ENCODE measurements at regions not wholly inside any gene's neighbourhood (a gene's known extent, or its start where the extent isn't known, plus 50 kb on each side); places are given as distances from the start of the nearest gene placed in this dataset.
"Not testable (repeated sequence)": the region's sequence is repeated elsewhere in the genome, so short reads cannot be mapped to it uniquely, and the experiment has no call there.

DNA sequence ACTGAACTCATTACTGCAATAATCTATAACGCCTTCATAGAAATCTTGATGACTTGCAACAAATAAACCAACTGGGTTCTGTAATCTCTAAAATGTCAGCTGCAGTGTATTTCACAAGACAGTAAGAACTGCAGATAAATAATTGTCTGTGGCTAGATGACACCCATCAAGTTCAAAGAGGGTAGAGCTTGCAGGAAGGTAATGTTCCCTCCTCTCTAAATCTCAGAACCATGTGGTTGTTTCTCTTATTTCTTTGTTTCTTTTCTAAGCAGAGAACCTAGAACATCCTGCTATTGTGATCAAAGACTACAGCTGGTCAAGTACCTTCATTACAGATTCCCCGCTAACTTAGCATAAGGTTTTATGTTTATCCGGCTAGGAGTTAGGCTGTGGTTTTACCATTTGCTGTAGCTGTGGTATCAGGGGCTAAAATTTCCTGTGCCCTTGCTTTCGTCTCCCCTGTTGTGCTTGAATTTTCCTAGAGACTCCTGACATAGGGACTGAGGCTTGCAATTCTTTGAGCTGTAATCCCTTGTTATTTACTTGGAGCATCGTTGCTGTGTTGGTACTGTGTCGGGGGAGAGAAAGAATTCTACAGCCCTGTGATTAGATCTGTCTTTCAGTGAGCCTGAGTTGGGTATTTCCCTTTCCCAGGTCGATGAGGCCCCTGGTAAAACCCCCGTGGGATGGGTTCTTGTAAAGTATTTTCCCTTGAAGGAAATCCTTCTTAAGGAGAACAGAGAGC, 253.1 kb upstream of the BTG1 start:
- no peak for DNase-seq
- peaks cover 98% of the 10 kb centered on the region for H3K4me1 Mint-ChIP-seq (ENCODE audit: low read depth)
- H3K4me3 Mint-ChIP-seq: peak overlapping the region; percentile 45
- ATAC-seq: peak; percentile 62 to 64
- peaks cover 18% of the 10 kb centered on the region for H3K9me3 Mint-ChIP-seq
- peaks cover 5% of the 10 kb centered on the region for H3K36me3 Mint-ChIP-seq (ENCODE audit: insufficient read depth)
- no peaks in the 10 kb centered on the region for H3K27me3 Mint-ChIP-seq (ENCODE audit: low read depth)

DNA sequence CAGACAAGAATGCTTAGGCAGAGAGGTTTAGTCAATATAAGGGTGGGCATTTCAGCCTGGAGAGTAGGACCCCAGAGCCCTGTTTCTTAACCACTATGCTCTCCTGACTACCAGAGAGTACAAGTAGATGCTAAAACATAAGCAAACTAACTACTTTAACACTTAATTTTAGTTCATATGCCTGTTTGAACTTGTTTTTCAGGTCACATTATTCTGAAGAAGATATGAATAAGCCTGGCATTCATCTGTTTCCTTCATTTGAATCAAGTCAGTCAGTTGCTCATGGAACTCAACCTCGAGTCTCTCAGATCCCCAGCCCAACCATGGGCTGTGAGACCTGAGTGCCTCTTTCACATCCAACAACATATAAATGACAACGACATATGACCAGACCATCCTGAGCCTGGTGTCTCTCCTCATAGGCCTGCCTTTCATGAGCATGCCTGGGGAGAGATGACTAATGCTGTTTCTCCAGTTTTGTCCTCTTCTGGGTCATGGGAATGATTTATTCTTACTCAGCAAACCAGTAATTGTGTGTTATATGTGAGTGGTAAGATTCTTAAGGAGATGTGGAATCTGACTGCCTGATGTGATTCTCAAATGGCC, 251.1 kb upstream of the BTG1 start:
- DNase-seq: peak; percentile 20
- H3K36me3 Mint-ChIP-seq (ENCODE audit: insufficient read depth): peaks cover 16% of the 10 kb centered on the region
- peak; percentile 46 to 52 for ATAC-seq
- no peaks in the 10 kb centered on the region for H3K27me3 Mint-ChIP-seq (ENCODE audit: low read depth)
- H3K9me3 Mint-ChIP-seq: peaks cover 25% of the 10 kb centered on the region
- peaks cover 96% of the 10 kb centered on the region for H3K4me1 Mint-ChIP-seq (ENCODE audit: low read depth)
- H3K4me3 Mint-ChIP-seq: no peak overlapping the region

DNA sequence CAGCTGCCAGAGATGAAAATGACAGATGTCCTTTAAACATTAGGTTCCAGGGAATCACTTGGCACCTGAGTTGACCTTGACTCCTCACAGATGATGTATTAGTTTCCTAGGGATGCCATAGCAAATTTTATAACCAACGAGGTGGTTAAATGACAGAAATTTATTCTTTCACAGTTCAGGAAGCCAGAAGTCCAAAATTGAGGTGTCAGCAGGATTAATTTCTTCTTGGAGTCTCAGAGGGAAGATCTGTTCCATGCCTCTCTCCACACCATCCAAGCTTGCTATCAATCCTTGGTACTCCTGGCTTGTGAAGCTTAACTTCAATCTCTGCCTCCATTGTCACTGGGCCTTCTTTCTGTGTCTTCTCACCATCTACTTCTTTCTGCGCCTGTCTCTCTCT, 249.7 kb upstream of the BTG1 start:
- ATAC-seq: no peak
- Mint-ChIP-seq H3K4me1 (ENCODE audit: low read depth) (peaks cover 89% of the 10 kb centered on the region), H3K4me3 (peak overlapping the region; percentile 24), H3K9me3 (peaks cover 25% of the 10 kb centered on the region), H3K36me3 (ENCODE audit: insufficient read depth) (peaks cover 16% of the 10 kb centered on the region), H3K27me3 (ENCODE audit: low read depth) (no peaks in the 10 kb centered on the region)
- no peak for DNase-seq

DNA sequence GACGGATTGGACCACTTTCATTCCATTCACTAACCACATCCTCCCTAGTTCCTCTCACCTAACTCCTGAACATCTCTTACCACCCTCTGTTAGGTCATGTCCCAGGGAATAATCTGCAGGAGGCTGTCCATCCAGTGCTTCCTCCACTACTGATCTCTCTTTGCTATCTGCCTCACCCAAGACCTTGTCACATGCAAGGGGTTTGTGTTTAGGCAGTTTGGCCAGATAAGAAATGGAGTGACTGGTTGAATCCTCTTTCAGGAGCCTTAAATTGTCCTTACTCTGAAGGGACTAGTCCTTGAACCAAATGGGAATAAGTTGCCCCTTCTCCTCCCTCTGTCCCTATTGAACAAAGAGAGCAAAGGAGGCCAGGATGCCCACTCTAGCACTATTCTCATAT, 249.2 kb upstream of the BTG1 start:
- Mint-ChIP-seq H3K4me1 (ENCODE audit: low read depth) (peaks cover 85% of the 10 kb centered on the region), H3K4me3 (no peak overlapping the region), H3K27me3 (ENCODE audit: low read depth) (no peaks in the 10 kb centered on the region), H3K9me3 (peaks cover 25% of the 10 kb centered on the region), H3K36me3 (ENCODE audit: insufficient read depth) (peaks cover 16% of the 10 kb centered on the region)
- DNase-seq: no peak
- ATAC-seq: no peak

DNA sequence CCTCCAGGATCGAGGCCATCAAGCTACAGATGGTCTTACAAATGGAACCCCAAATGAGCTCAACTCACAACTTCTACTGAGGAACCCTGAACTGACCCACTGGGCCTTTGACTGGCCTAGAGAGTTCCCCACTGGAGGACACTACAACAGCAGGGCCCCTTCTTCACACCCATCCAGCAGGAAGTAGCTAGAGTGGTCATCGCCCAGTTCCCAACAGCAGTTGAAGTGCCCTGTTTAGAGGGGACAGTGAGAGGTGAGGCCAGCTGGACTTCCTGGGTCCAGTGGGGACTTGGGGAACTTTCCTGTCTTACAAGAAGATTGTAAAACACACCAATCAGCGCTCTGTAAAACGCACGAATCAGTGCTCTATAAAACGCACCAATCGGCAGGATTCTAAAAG, 247.9 kb upstream of the BTG1 start:
- ATAC-seq: no peak
- no peaks in the 10 kb centered on the region for H3K27me3 Mint-ChIP-seq (ENCODE audit: low read depth)
- peaks cover 16% of the 10 kb centered on the region for H3K36me3 Mint-ChIP-seq (ENCODE audit: insufficient read depth)
- H3K4me1 Mint-ChIP-seq (ENCODE audit: low read depth): peaks cover 73% of the 10 kb centered on the region
- H3K9me3 Mint-ChIP-seq: peaks cover 25% of the 10 kb centered on the region
- H3K4me3 Mint-ChIP-seq: no peak overlapping the region
- no peak for DNase-seq

DNA sequence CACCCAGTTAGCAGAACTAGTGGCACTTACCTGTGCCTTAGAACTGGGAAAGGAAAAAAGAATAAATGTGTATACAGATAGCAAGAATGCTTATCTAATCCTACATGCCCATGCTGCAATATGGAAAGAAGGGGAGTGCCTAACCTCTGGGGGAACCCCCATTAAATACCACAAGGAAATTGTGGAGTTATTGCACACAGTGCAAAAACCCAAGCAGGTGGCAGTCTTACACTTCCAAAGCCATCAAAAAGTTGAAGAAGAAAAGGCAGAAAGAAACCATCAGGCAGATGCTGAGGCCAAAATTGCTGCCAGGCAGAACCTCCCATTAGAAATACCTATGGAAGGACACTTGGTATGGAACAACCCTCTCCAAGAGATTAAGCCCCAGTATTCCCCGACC, 246.1 kb upstream of the BTG1 start:
- Mint-ChIP-seq H3K4me1 (ENCODE audit: low read depth) (peaks cover 68% of the 10 kb centered on the region), H3K9me3 (peaks cover 25% of the 10 kb centered on the region), H3K36me3 (ENCODE audit: insufficient read depth) (peaks cover 16% of the 10 kb centered on the region)
- not testable (repeated sequence) for H3K4me3 Mint-ChIP-seq; DNase-seq; ATAC-seq; H3K27me3 Mint-ChIP-seq (ENCODE audit: low read depth)

DNA sequence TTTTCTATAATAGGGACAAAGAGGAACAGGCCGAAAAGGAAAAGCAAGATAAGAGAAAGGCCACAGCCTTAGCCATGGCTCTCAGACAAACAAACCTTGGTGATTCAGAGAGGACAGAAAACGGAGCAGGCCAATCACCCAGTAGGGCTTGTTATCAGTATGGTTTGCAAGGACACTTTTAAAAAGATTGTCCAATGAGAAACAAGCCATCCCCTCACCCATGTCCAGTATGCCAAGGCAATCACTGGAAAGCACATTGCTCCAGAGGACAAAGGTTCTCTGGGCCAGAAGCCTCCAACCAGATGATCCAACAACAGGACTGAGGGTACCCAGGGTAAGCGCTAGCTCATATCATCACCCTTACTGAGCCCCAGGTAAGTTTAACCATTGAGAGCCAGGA, 243.8 kb upstream of the BTG1 start:
- no peak for DNase-seq
- peaks cover 14% of the 10 kb centered on the region for H3K9me3 Mint-ChIP-seq
- no peaks in the 10 kb centered on the region for H3K27me3 Mint-ChIP-seq (ENCODE audit: low read depth)
- no peak overlapping the region for H3K4me3 Mint-ChIP-seq
- H3K4me1 Mint-ChIP-seq (ENCODE audit: low read depth): peaks cover 52% of the 10 kb centered on the region
- peaks cover 12% of the 10 kb centered on the region for H3K36me3 Mint-ChIP-seq (ENCODE audit: insufficient read depth)
- no peak for ATAC-seq

DNA sequence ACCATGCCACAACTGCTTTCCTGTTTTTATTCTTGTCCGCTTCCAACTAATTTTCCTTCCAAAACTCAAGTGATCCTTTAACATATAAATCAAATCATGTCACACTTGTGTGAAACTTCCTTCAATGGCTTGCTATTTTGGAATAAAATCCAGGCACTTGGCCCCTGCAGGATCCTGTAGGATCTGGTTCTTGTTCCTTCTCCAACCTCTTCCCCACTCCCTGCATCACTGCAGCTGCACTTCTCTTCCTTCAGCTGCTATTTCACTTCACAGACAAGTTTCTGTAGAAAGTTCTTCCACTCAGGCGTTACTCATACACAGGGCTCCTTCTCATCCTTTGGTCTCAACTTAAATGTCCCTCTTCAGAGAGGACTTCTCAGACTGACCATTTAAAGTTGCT, 239.7 kb upstream of the BTG1 start:
- H3K36me3 Mint-ChIP-seq (ENCODE audit: insufficient read depth): no peaks in the 10 kb centered on the region
- DNase-seq (no peak), ATAC-seq (no peak)
- no peak overlapping the region for H3K4me3 Mint-ChIP-seq
- no peaks in the 10 kb centered on the region for H3K27me3 Mint-ChIP-seq (ENCODE audit: low read depth)
- peaks cover 37% of the 10 kb centered on the region for H3K4me1 Mint-ChIP-seq (ENCODE audit: low read depth)
- no peaks in the 10 kb centered on the region for H3K9me3 Mint-ChIP-seq

DNA sequence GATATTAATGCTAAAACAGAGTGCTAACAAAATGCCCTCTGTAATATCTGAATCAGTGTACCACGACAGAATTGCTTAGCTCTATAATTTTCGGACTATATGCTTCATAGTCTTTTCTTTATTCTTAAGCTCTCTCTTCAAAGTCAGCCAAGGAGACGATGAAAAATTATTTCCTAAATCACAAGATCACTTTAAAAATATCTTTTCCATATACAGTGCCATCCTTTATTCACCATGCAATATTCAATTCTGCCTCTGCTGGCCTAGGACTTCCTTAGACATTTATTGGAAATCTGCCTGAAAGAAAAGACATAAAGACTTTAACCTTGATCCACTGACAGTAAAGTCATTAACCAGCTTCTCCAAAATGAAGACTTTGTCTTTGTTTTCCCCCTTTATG, 238.9 kb upstream of the BTG1 start:
- Mint-ChIP-seq H3K27me3 (ENCODE audit: low read depth) (no peaks in the 10 kb centered on the region), H3K9me3 (no peaks in the 10 kb centered on the region), H3K4me1 (ENCODE audit: low read depth) (peaks cover 43% of the 10 kb centered on the region), H3K4me3 (no peak overlapping the region), H3K36me3 (ENCODE audit: insufficient read depth) (no peaks in the 10 kb centered on the region)
- ATAC-seq (no peak), DNase-seq (no peak)

DNA sequence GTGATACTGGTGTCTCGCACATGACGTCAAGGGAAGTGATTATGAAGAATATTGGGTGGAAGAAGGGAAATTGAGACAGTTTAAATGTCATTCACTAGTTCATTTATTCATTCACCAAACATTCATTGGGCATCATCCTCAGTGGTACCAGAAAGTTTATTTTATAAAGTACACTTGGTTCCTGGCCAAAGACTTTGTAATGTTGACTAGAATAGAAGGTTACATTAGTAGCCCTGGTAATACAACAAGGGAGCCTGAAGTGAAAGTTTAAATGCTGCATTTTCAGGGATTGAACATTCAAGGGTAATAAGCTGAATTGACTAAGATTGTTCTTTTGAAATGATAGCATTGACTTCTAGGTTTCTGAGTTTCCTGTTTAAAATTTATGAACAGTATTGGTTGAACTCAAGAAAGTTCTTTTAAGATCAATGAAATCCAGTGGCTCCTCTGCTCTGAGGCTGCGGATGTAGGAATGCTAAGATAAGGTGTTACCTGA, 236.8 kb upstream of the BTG1 start:
- H3K27me3 Mint-ChIP-seq (ENCODE audit: low read depth): no peaks in the 10 kb centered on the region
- no peak overlapping the region for H3K4me3 Mint-ChIP-seq
- DNase-seq (no peak), ATAC-seq (no peak)
- H3K36me3 Mint-ChIP-seq (ENCODE audit: insufficient read depth): no peaks in the 10 kb centered on the region
- H3K9me3 Mint-ChIP-seq: no peaks in the 10 kb centered on the region
- H3K4me1 Mint-ChIP-seq (ENCODE audit: low read depth): peaks cover 56% of the 10 kb centered on the region

DNA sequence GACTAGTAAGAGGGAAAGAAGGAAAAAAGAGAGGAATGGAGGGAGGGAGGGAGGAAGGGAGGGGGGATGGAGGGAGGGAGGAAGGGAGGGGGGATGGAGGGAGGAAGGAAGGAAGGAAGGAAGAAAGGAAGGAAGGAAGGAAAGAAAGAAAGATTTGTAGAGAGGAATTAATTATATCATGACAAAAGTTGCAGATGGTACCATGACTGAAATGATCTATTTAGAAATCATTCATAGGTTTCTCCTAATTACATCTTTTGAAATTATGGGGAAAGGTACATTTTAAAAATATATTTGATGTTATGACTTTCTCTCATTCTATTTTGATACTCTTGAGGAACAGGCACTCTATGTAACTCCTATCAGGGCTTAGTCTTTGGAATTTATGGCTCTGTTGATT, 236.2 kb upstream of the BTG1 start:
- Mint-ChIP-seq H3K4me3 (no peak overlapping the region), H3K4me1 (ENCODE audit: low read depth) (peaks cover 50% of the 10 kb centered on the region), H3K27me3 (ENCODE audit: low read depth) (no peaks in the 10 kb centered on the region), H3K36me3 (ENCODE audit: insufficient read depth) (no peaks in the 10 kb centered on the region), H3K9me3 (no peaks in the 10 kb centered on the region)
- ATAC-seq: no peak
- no peak for DNase-seq

DNA sequence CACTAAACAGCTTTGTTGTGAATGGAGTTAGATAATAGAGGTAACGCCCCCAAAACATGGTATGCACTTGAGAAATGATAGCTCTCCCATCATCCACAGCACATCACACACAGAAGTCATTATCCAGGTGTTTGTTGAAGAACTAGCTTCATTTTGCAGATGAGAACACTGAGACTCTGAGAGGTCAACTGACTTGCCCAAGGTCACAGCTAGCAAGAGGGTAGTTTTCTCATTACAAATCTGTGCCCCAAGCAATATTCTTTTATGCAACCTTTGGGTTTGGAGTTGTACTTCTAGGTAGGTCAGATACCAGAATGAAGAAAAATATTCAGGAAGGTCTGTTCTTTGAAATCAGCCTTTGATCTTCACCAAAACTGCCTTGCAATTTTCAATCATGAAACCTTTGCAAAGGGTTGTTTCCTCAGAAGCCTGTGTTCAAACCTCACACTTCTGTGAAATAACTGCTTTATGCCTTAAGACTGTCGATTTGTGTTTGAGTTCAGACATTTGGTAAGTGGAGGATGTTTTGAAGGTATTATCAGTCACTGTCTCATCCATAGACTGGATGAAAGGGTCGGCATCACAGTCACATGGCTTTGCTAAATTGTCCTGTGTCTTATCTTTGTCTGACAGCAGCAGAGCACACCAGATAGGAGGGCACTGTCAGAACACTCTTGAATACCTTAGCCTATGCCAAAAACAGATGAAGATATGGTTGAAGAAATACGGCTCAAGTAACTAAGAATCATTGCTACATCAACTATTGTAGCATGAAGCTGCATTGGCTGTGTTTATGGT, 233.2 kb upstream of the BTG1 start:
- Mint-ChIP-seq H3K4me1 (ENCODE audit: low read depth) (peaks cover 46% of the 10 kb centered on the region), H3K27me3 (ENCODE audit: low read depth) (no peaks in the 10 kb centered on the region), H3K36me3 (ENCODE audit: insufficient read depth) (no peaks in the 10 kb centered on the region), H3K9me3 (no peaks in the 10 kb centered on the region), H3K4me3 (no peak overlapping the region)
- ATAC-seq (peak in 1 of 2 donors; percentile 48), DNase-seq (no peak)

DNA sequence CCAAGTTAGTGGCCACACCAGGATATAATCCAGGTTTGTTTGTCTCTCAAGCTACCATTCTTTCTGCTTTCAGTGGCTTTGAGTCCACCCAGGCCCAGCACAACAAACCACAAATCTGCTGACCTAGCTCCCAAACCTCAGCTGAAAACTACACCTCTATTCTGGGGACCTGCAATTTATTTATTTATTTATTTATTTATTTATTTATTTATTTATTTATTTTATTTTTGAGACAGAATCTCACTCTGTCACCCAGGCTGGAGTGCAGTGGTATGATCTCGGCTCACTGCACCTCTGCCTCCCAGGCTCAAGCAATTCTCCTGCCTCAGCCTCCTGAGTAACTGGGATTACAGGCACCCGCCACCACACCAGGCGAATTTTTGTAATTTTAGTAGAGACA, 229.9 kb upstream of the BTG1 start:
- not testable (repeated sequence) for H3K36me3 Mint-ChIP-seq (ENCODE audit: insufficient read depth)

DNA sequence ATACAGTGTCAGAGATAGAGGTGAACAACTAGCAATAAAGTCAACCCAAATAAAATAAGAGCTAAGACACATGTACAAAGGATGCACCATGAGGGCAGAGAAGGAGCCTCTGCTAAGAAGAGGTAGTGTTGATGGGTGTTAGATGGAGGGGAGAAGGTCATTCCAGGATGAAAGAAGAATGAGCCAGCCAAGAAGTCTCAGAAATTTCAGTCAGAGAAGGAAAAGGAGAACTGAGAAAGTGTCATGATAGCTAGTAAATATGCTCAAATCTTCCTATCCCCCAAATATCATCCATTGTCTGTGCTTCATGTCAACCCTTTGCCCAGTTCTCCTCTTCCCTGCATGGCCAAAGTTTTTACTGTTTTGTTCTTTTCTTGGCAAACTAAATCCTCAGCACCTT, 225.2 kb upstream of the BTG1 start:
- peaks cover 21% of the 10 kb centered on the region for H3K4me1 Mint-ChIP-seq (ENCODE audit: low read depth)
- H3K36me3 Mint-ChIP-seq (ENCODE audit: insufficient read depth): no peaks in the 10 kb centered on the region
- DNase-seq: no peak
- no peaks in the 10 kb centered on the region for H3K27me3 Mint-ChIP-seq (ENCODE audit: low read depth)
- no peak for ATAC-seq
- peaks cover 6% of the 10 kb centered on the region for H3K9me3 Mint-ChIP-seq
- H3K4me3 Mint-ChIP-seq: no peak overlapping the region

More for the DNA sequence above, 229.9 kb upstream of the BTG1 start:
- DNase-seq; H3K4me3 Mint-ChIP-seq; ATAC-seq; H3K27me3 Mint-ChIP-seq (ENCODE audit: low read depth); H3K9me3 Mint-ChIP-seq: not testable (repeated sequence)
- peaks cover 40% of the 10 kb centered on the region for H3K4me1 Mint-ChIP-seq (ENCODE audit: low read depth)

Measured in activated T-cell treated with anti-CD3 and anti-CD28 coated beads, Interleukin-2, amount 50 U/mL, for 4 hours (primary cell).